ENCODE measurements at regions not wholly inside any gene's neighbourhood (a gene's known extent, or its start where the extent isn't known, plus 50 kb on each side); places are given as distances from the start of the nearest gene placed in this dataset.
"Not testable (repeated sequence)": the region's sequence is repeated elsewhere in the genome, so short reads cannot be mapped to it uniquely, and the experiment has no call there.

DNA sequence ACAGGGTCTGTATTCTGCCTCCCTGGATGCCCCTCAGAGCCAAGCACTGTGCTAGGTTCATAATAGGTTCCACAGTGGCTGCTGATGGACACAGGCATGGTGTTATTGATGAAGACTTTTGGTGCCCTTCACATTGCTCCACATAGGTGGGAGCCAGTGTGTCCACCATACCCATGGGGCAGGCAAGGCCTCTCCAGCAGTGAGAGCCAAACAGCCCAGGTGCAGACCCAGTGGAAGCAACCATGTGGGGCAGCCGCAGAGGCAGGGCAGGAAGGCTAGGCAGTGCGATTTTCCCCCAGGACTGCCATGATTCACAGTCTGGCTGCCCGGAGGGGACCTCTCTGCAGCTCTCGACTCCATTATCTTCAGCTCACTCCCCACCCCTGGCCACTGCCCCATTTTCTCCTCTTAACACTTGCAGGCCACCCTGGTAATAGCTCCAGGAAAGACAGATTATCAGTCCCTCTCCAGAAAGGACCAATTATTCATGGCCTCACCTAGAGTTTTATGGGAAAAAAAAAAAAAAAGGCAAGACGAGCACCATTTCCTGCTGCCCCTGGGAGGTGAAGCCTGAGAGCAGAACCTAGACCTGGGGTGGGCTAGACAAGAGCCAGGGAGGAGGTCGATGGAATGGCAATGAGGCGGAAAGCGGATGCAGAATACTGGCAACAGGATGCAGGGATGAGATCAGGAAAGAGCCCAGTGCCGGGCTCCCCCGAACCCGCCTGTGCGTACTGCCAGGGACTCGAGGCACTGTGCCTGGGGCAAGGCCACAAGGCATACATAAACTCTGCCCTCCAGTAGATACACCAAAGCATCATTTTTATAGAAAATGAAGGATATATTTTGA lies 343.0 kb upstream of the NCAM1 start:
- DNase-seq (ENCODE audit: low read depth): no peak

DNA sequence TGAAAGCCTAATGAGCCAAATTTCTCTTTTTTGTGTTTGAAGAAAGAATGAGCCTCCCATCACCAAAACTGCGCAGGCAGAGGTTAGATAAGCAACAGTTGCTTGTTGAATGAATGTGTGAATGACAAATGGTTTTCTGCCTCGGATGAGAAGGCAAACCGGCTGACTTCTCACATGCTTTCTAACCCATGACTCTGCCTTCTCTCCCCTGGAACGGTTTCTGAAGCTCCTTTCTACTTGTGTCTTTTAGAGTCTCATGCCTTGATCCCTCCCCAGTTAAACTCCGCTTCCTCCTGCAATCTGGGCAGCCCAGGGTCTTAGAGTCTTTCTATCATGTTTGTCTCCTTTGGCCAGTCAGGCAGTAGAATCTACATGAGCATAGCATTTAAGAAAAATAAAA lies 342.1 kb upstream of the NCAM1 start:
- no peak for DNase-seq (ENCODE audit: low read depth)

DNA sequence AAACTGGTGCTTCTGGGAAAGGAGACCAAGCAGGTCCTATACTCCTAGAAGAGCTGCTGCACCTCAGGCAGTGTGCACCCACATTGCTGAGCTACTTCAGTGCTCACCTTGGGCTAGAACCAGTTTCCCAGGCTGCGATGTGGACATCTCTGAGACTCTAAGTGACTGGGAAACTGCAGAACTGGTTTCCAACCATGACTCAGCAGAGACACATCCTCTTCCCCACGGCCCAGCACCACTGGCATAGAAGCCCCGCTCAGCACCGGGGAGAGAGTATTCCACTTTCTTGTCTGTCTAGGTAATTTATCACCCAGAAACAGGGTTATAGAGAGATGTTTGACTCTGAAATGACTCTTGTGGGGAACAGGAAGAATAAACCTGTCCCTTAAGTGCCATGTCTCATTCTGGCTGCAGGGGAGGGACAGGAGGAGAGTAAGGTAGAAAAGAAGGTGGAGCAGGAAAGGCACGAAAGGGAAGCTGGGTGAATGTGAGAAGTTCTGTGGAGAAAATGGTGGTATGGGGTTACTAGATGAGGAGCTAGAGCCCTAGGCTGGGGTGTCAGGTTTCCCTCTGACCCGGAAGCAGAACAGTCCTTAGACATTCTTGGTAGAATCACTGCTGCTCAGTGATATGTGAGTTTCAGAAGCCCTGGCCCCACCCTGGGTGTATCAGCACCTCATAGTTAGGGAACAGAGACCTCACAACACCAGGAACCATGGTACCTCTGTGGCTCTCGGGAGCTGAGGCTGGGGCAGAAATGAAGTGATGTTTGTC lies 340.4 kb upstream of the NCAM1 start:
- no peak for DNase-seq (ENCODE audit: low read depth)

DNA sequence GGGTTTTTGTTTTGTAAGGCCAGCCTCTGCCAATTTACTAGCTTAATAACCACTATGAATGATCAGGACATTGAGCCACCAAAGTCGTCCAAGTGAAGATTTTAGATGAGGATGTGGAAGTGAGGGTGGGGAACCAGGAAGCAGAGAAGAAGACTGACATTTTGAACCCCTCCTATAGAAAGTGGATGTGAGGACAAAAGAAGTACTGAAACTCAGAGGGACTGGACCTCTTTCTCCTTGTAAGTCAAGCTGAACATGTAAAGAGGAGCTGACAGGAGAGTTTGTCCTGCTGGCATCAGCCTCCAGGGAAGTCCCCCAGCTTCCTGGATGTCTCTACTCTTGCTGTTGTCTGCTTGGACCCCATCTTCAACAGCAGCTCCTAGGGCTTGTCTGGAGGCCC lies 338.2 kb upstream of the NCAM1 start:
- DNase-seq (ENCODE audit: low read depth): no peak

DNA sequence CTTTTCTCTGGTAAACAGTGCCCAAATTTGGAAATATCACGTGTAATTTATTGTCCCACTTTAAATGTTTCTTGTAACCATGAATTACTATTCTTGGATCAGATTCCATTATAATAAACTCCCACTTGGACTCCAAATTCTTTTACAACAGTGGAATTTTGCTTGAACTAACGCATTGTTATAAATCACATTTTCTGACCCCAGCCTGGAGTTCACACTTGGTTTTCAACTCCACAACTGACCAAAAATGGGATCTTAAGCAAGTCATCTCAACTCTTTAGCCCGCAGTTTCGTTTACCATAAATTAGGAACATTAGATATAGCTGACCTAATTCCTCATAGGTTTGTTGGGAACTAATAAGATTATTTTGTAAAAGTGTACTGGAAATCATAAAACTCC lies 336.8 kb upstream of the NCAM1 start:
- DNase-seq (ENCODE audit: low read depth): no peak

DNA sequence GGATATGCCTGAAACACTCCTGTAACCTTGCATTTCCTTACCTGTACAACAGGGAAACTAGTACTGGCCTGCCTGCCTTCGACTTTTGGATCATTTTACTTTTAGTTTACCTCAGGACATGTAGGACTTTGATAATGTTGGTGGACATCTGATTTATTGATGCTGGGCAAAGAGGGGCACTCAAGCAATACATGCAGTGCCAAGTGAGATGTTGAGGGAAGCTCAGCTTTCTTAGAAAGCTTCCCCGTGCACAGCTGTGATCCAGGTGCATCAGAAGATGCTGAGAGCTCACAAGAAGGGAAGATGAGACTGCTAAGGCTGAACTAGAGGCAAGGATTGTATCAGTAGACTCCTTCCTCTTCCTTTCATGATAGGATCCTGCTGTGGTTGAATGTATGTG lies 336.2 kb upstream of the NCAM1 start:
- DNase-seq (ENCODE audit: low read depth): not testable (repeated sequence)

DNA sequence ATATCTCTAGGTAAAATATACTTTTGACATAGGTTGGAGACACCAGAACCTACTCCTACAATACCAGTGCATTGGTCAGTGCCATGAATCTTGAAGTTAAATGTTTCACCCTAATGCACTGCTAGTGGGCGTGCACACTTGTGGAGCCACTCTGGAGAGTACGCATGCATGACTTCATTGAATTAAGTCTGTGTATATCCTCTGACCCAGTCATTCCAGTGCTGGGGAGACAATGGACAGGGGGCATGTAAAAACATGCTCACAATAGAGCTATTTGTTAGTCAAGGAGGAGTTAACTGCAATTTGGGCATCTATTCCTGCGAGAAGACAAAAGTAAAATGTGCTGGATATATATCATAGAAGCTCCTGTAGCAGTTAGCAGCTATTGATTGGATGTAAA lies 335.4 kb upstream of the NCAM1 start:
- DNase-seq (ENCODE audit: low read depth): no peak

DNA sequence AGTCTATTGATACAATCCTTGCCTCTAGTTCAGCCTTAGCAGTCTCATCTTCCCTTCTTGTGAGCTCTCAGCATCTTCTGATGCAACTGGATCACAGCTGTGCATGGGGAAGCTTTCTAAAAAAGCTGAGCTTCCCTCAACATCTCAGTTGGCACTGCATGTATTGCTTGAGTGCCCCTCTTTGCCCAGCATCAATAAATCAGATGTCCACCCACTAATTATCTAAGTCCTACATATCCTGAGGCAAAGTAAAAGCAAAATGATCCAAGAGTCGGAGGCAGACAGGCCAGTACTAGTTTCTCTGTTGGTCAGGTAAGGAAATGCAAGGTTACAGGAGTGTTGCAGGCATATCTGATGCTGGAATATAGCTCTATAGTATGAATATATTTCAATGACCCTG lies 334.5 kb upstream of the NCAM1 start:
- DNase-seq (ENCODE audit: low read depth): no peak

DNA sequence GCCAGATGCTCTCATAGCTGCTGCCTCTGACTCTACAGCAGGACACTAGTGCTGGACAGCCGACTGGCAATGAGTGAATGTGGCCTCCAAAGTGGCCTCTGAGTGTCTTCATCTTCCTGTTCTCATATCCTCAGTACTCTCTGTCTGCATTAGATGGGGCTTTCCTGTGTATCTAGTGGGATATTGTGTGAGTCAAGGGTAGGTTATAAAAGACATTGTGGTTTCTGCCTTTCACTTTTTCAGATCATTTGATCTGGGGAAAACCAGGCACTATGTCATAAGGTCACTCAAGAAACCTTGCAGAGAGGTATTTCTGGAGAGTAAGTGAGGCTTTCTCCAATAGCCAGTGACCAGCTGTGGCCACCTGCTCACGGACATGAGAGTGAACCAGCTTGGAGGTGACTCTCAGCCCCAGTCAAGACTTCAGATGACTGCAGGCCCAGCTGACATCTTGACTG lies 333.6 kb upstream of the NCAM1 start:
- no peak for DNase-seq (ENCODE audit: low read depth)

DNA sequence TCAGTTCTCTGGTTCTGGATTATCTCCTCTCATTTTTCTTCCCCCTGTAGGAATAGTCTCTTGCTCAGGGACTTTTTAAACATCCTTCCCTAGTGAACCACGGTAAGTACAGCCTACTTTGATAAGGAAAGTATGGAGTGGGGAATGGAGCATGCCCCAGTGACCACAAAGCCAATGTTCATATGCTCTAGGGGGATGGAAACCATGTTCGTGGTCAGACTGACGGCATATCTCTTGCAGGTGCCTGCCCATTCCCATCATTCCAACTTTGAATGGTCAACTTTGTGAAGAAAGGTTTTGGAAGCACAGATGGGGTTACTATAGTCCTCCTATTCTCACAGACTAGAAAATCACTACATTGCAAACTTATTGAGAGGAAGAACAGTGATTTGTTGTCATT lies 332.5 kb upstream of the NCAM1 start:
- DNase-seq (ENCODE audit: low read depth): no peak

DNA sequence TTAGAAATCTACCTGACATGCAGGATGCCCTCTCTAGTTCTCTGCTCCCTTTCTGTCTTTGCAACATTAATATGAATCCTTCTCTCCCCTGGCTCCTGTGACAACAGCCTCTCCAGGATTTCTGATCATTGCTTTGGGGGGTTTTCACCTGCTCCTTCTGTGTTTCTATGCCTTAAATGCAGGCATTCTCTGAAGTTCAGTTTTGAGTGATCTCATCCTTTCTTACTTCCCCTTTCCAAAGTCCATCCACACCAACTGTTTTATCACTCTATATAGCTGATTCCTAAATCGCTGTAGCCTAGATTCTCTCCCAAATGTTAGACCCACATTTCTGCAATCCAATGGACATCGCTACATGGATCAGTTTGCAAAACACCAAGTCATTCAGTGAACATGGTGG lies 330.7 kb upstream of the NCAM1 start:
- no peak for DNase-seq (ENCODE audit: low read depth)

DNA sequence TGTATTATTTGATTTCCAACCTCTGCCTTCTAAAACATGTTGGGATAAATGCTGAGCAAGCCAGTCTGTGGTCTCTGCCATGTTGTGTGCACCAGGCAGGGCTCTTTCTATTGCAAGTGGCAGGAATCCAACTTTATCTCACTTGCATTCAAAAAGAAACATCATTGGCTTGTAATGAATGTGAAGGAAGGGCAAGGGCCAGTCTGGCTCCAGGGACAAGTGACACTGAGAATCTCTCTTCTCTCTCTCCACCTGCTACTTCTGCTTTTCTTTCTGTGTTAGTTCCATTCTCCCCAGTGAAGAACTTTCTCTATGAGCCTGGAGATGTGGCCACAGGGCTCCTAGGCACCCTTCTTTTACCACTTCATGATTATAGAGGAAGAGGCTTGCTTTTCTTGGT lies 329.9 kb upstream of the NCAM1 start:
- no peak for DNase-seq (ENCODE audit: low read depth)

DNA sequence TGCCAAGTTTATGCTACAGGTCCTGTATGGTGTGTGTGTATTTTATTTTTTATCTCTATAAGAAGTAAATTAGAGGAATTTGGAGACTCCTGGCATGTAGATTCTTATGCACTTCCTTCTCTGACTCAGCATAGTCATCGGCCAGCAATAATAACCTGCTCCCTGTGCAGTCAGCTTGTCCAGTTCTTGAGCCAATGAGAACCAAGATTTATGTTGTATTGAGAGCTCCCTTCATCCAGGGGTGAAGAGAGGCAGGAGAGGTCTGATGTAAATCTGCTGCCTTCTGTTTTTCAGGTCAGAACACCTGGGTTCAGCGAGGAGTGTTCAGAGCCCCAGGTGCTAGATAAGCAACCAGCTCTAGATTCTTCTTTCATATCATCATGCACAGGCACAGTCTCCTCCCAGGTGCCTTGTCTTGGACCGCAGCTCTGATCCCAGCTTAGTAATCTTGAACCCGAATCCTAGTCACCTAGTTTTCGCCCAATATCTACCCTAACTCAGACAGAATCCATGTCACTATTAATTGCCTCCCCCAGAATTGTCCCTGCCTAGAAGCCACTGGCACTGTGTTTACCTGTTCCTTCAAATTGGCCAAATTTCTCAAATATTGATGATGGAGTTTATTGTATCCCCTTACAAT lies 328.2 kb upstream of the NCAM1 start:
- no peak for DNase-seq (ENCODE audit: low read depth)

DNA sequence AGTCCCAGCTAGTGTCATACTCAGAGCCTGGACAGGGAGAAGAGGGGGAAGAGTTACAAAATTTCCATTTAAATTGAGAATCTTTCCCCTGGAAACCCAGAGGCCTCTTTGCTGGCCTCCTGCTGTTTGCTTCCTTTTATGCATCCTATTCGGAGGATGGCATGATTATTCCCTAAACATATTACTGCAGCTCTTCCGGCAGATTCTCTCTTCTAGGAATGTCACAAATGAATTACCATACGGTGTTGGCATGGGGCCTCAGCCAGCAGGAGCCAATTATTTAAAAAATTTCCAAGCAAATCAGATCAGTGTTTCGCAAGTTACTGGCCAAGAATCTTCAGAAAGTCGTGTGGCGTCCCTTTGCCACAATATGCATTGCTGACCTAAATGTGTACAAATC lies 326.7 kb upstream of the NCAM1 start:
- no peak for DNase-seq (ENCODE audit: low read depth)

DNA sequence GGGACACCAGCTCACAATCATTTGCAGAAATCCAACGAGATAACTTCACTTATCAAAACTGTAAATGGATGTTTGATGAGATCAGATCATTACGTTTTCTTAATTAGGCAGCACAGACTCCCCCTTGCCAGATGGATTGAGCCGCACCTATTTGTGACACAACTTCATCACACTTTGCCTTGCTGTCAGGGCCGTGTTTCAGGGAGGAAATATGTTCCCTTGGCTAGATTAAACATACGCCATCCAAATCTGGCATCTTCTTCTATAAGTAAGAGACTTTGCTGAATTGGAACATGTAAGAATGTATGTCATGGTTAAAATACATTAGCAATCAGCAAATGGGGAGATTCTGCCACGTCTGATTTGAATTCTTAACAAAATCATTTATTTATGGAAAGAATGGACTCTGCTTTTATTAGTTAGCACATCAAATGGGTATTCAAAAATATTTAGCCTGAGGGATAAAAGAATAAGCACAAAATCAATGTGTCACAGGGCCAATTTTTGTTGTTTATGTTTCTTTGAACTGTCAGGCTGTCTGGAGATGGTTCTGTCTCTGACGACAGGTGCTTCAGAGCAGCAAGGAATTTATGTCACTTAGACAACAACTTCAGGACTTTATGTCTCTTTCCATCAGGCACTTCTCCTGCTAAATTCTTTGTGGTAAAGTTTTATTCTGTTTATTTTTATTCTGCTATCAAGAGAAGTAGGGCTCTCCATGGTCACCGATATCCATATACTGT lies 326.1 kb upstream of the NCAM1 start:
- DNase-seq (ENCODE audit: low read depth): no peak

DNA sequence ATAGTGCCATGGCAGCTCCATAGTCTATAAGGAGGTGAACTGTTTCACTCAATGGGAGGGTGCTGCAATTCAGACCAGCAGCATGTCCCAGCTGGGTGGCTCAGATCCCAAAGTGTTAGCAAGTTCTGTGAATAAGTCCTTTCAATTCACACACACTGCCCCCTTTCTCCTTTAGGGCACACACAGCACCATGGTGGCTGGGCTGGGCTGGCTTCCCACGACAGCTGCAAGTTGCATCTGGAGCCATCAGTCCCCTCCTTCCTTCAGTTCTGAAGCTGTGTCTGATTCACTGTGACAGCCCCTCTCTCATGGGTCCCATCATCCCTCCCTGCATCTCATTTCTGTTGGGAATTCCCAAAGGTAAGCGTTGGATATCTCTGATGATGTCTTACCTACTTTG lies 324.1 kb upstream of the NCAM1 start:
- DNase-seq (ENCODE audit: low read depth): no peak

DNA sequence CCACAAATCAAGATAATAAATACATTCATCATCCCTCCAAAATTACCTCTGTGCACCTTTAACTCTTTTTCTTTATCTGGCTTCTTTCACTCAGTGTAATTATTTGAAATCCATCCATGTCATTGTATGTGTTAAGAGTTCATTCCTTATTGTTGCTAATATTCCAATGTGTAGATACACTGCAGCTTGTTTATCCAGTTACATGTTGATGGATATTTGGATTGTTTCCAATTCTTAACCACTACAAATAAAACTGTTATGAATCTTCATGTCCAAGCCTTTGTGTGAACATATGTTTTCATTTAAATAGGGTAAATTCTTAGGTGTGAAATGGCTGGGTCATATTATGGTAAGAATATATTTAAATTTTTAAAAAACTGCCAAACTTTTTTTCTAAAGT lies 323.3 kb upstream of the NCAM1 start:
- DNase-seq (ENCODE audit: low read depth): no peak

DNA sequence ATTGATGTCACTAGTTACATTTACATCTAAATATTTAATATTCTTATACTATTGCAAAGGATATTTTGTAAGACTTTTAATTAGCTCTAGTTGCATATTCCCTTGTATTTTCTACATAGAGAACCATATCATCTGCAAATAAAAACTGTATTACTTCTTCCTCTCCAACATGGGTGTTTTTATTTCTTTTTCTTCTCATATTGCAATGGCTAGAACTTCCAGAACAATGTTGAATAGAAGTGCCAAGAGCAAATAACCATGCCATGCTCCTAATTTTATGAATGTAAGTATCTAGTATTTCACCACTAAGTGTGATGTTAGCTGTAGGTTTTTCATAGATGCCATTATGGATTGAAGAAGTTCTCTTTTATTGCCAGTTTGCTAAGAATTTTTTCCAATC lies 321.8 kb upstream of the NCAM1 start:
- DNase-seq (ENCODE audit: low read depth): no peak

DNA sequence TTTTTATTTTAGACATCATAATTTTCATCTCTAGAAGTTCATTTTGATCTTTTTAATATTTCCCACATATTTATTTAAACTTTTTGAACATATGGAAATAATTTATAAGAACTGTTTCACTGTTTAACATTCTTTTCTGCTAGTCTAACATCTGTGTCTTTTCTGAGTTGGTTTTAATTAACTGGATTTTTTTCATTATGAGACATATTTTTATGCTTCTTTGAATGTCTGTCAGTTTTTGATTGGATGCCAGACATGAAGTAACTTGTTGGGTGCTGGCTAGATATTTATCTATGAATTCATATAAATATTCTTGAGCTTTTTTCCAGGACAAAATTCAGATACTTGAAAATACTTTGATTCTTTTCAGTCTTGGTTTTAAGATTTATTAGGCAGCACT lies 317.8 kb upstream of the NCAM1 start:
- DNase-seq (ENCODE audit: low read depth): no peak

DNA sequence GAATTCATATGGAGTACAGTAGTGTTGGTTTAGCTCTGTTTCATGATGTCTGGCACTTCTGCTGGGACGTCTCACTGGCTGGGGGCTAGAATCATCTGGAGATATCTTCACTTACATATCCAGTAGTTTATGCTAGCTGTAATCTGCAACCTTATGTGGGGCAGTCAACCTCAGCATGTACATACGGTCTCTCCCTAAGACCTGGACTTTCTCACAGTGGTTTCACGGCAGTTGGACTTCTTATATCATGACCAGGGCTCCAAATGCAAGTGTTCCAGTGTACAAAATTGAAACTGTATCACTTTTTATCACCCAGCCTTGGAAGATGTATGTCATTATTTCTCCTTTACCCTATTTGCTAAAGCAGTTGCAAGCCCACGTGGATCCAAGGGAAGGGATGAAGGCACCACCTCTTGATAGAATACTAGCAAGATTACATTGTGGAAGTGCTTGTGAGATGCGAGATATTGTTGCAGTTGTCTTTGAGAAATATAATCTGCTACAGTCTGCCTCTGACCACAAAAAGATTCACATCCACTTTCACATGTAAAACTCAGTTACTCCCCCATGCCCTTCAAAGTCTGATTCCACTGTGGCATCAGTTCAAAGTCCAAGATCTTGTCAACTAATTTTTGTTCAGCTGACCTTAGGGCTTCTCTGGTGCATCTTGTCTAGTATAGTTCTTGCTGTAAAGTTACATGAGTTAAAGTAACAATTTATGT lies 316.6 kb upstream of the NCAM1 start:
- DNase-seq (ENCODE audit: low read depth): no peak

DNA sequence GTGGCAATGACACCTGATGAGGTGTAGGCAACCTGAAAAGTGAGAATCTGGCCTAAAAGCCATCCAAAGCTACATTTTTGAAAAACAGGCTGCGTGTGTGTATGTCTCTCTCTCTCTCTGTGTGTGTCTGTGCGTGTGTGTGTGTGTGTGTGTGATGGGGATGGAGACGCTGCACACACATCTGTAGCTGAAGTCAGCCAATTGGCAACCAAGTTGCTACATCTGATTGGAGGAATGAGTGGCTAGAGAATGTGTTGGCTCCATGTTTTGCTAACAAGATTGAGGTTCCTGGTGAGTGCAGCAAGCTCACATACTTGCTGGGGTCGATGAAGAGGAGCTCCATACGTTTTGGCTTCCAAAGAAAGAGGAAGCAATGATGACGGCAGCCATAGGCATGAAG lies 311.4 kb upstream of the NCAM1 start:
- DNase-seq (ENCODE audit: low read depth): no peak

DNA sequence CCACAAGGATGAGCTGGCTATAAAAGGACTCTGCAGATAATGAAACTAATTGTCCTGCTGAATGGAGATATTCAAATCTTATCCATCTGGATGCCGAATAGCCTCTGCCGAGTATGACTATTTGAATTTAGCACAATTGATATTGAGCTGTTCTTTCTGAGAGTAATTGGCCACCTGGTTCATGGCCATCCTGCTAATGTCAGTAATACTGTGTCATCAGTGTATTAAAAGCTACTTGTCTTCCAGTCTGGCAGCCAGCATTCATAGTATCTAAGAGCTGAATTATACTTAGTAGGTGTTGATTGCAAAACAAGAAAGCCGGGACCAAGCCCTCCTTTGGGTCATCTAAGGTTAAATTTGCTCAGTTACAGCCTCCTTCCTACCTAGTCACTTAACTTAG lies 310.7 kb upstream of the NCAM1 start:
- DNase-seq (ENCODE audit: low read depth): no peak

Data from stromal cell of bone marrow (primary cell).